ENCODE measurements at regions not wholly inside any gene's neighbourhood (a gene's known extent, or its start where the extent isn't known, plus 50 kb on each side); places are given as distances from the start of the nearest gene placed in this dataset.

GRCh38 chr10:26355241-26355640, 82.9 kb upstream of the APBB1IP start:
- TF ChIP-seq CTCF (IDR thresholded peaks at IDR 0.05; ENCODE audit: low read depth, low read length, missing input control) (no peak), RAD21 (IDR thresholded peaks at IDR 0.05) (no peak), SP1 (IDR thresholded peaks at IDR 0.05) (no peak), GABPA (IDR thresholded peaks at IDR 0.05 in 1 of 2, conservative IDR thresholded peaks at IDR 0.05 in 1 of 2) (no peak), FOXA1 (IDR thresholded peaks at IDR 0.05) (no peak), TAF1 (conservative IDR thresholded peaks at IDR 0.05) (no peak), MAX (IDR thresholded peaks at IDR 0.05) (no peak)
- TF ChIP-seq, protein P1, sequence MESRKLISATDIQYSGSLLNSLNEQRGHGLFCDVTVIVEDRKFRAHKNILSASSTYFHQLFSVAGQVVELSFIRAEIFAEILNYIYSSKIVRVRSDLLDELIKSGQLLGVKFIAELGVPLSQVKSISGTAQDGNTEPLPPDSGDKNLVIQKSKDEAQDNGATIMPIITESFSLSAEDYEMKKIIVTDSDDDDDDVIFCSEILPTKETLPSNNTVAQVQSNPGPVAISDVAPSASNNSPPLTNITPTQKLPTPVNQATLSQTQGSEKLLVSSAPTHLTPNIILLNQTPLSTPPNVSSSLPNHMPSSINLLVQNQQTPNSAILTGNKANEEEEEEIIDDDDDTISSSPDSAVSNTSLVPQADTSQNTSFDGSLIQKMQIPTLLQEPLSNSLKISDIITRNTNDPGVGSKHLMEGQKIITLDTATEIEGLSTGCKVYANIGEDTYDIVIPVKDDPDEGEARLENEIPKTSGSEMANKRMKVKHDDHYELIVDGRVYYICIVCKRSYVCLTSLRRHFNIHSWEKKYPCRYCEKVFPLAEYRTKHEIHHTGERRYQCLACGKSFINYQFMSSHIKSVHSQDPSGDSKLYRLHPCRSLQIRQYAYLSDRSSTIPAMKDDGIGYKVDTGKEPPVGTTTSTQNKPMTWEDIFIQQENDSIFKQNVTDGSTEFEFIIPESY (IDR thresholded peaks at IDR 0.05) = no peak
